ENCODE measurements at regions not wholly inside any gene's neighbourhood (a gene's known extent, or its start where the extent isn't known, plus 50 kb on each side); places are given as distances from the start of the nearest gene placed in this dataset.

- no peak for DNase-seq (ENCODE audit: low spot score)
Observed at GRCh38 chr2:221276601-221277000, 295.5 kb downstream of the EPHA4 start.

DNA sequence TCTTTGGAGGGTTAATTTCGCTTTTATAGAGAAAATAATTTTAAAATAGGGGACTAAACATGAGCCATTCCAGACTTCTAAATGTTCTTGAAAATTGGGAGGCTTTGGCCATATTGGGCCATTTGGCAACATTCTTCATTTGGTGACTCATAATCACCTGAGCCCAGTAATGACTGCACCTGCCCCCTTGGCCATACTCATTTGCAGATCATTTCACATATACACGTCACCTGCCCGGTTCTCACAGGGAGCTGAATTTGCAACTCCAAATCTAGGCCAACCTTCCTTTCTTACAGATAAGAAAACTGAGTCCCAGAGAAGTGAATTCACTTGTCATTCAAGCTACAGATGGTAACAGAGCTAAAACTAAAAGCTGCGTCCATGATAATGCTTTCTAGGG lies 289.7 kb downstream of the EPHA4 start:
- no peak for DNase-seq (ENCODE audit: low spot score)

GRCh38 chr2:221283896-221284545 lies 288.1 kb downstream of the EPHA4 start:
- no peak for DNase-seq (ENCODE audit: low spot score)

DNA sequence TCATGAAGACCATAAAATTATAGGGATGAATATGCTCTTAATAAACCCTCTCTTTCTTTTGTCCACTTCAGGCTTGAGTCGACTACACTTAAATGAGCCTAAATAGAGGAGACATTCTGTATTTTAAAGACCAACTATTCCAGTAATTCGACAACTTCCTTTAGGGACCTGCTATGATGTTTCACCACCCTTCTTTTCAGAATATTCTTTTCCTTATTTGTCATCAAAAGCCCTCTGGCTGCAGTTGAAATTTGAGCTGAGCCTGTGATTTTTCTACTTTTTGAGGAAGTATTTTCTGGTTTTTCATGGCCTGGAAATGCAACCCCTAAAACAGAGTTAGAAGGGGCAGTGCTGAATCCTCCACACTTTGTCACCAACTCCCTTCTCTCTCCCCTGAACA lies 287.0 kb downstream of the EPHA4 start:
- DNase-seq (ENCODE audit: low spot score) = no peak

DNA sequence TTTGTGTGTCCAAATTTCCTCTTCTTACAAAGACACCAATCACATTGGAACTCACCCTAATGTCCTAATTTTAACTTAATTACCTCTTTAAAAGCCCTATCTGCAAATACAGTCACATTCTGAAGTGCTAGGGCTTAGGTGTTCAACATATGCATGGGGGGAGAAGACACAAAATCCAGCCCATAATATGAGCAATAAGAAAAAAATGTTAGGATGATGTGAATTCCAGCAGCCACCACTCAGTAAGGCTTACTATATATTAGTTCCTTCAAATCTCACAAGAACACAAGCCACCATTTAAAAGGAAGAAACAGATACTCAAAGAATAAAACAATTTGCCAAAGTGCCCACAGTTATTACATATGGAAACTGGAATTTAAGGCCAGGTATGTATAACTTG lies 285.7 kb downstream of the EPHA4 start:
- no peak for DNase-seq (ENCODE audit: low spot score)

DNA sequence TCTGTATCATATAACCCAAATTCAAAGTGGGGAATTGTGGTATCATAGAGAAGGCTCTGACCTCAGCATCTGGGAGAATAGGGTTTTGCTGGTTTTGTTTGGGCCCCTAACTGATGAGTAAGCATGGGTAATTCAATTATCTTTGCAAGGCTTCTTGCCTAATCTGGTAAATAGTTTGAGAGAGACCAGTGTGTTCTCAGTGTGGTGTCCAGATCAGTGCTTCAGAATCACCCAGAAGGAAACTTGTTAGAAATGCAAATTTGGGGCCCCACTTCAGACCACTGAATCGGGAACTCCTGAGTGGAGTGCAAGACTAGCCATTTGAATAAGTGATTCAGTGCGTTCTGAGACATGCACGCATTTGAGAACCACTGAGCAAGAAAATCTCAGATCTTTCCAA lies 282.7 kb downstream of the EPHA4 start:
- no peak for DNase-seq (ENCODE audit: low spot score)

GRCh38 chr2:221289846-221290245 lies 282.3 kb downstream of the EPHA4 start:
- no peak for DNase-seq (ENCODE audit: low spot score)

DNA sequence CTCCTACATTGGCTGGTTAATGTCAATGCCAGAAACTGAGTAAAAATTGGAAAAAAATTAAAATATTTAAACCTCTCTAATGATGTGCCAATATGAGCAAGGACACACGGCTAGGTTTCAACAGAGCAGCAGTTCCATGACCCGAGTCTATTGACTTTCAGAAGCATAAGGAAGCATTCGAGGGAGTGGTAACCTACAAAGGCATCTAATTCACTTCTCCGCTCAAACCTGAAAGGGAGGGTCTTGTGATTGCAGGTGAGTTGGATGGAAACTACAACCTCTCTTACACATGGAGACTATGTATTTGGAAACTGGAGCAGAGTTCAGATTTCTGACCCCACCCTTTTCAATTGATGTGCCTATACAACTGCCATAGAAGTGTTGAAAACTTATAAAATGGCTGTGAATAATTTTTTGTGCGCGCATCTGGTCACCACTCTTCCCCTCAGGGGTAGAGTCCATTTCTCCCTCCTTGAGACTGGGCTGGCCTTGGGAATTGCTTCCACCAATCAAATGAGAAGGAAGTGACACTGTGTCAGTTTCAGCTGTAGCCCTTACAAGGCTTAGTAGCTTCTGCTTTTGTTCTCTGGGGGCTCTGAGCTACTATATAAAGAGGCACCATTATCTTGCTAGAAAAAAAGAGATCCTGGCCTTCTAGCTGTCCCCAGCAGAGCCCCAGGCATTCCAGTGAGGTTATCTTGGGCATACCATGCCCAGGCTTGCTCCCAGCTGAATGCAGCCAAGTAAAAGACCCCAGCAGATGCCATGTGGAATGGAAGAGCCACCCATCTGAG lies 278.0 kb downstream of the EPHA4 start:
- DNase-seq (ENCODE audit: low spot score) = no peak

DNA sequence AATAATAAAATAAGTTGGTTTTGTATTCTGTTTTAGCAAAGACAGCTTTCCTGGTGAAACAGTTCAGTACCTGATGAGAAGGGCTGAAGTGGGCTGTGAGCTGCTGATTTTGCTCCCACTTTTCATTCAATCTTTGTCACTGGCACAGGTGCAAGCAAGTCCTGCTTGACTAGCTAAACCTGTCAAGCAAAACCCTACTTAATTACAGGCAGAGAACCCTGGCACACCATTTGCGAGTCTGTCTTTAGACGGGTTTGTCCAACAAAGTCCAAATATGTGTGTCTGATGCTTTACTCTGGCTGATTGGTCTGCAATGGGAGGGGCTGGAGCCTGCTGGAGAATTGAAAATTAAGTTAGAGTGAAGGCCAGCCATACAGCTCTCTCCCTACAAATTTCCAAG lies 267.2 kb downstream of the EPHA4 start:
- DNase-seq (ENCODE audit: low spot score) = no peak

DNA sequence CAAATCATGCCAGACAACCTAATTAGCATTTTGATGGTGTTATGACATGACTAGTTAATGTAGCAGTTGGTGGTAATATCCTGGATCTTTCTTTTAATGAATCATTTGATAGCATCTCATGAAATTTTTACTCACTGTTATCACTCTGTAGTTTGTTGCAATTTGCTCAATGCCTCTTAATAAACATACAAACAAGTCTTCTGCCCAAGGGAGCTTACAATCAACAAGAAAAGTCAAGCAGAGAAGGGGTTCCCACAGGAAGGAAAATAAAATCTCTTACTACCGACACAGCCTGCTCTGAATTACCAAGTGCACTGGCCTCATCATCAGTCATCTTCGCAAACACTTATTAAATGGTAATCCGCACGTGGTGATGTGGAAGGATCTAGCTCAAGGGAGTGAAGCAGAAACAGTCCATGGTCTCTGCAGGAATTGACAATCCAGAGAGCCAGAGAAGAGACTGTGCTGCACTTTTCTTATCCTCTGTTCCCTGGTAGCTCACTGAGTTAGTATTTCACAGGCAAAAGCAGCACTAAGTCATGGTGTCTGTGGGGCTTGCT lies 263.5 kb downstream of the EPHA4 start:
- no peak for DNase-seq (ENCODE audit: low spot score)

- DNase-seq (ENCODE audit: low spot score) = no peak
Observed at GRCh38 chr2:221309892-221310583, 262.1 kb downstream of the EPHA4 start.

DNA sequence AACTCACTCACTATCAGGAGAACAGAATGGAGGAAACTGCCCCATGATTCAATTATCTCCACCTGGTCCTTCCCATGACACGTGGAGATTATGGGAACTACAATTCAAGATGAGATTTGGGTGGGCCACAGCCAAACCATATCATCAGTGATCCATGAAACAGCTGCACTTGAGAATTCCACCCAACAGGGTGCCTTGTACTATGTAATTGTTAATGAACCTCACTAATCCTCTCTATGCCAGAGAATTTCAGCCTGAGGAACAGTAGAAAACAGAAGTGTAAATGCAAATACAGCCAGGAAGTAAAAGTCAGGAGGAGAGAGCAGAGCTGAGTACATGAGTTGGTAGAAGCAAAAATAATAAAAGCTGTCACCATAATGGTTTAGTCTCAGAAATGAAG lies 261.4 kb downstream of the EPHA4 start:
- no peak for DNase-seq (ENCODE audit: low spot score)

GRCh38 chr2:221312634-221313033 lies 259.5 kb downstream of the EPHA4 start:
- DNase-seq (ENCODE audit: low spot score) = no peak

DNA sequence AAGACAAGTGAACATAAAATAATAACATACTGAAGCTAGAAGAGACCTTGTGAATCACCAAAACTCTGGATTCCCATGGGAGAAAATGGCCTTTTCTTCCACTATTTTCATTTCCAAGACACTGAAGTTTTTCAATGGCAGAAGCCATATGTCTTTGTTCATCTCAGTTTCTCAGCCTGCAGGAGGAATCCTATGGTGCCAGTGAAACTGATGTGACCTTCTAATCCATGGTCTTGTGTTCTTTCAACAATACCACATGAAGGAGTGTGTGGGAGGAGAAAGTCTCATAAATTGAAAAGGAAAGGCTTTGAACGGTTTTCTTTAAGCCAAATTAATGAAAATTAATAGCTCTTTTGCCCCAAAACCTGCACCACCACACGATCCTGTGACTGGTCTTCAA lies 257.3 kb downstream of the EPHA4 start:
- no peak for DNase-seq (ENCODE audit: low spot score)

DNA sequence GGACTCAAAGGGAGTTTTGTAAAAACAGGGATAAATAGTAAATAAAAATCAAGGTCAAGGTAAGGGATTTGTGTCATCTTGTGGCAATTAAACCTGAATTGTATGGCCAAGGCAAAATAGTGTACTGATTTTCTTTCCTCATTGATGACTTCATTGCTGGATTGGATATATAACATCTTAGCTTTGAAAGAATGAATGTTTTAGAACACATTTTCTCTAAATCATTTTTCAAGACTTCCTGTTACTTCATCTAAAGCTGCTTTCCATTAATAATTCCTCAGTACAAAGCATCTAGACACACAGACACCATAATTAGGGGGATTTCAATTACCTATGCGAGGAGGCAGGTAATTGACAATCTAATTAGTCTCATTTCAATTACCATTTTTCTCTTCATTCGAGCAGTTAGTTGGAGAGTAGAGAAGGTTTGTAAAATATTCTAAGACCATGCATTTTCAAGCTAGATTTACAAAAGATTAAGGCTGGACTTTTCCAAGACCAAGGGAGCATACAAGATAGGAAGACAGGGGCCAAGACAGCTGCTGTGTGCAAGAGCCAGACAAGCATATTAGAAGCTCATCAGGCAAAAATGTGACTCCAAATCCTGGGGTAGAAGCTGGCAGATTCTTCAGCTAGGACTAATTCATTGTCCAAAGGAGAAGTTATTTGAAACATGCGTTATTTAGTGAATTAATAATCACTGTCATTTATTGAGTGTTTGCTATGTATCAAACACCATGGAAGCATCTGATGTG lies 253.6 kb downstream of the EPHA4 start:
- no peak for DNase-seq (ENCODE audit: low spot score)

DNA sequence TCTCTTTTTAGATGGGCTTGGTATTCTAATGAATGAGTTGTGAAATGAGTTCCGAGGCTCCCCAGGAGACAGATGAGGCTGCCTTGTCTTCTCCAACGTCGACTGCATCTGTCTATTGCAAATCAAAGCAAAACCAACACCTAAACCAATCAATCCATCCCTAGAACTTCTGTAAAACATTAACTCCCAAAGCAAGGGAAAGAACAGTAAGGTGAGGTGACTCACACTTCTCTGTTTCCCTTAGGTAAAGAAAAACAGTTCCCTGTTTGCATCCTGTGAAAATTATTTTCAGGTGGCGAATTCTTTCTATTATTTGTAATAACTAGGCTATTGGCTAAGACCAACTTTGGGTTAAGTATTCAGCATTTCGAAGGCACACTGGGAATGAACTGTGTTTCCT lies 249.4 kb downstream of the EPHA4 start:
- DNase-seq (ENCODE audit: low spot score) = no peak

- DNase-seq (ENCODE audit: low spot score) = no peak
Observed at GRCh38 chr2:221323513-221323912, 248.6 kb downstream of the EPHA4 start.

DNA sequence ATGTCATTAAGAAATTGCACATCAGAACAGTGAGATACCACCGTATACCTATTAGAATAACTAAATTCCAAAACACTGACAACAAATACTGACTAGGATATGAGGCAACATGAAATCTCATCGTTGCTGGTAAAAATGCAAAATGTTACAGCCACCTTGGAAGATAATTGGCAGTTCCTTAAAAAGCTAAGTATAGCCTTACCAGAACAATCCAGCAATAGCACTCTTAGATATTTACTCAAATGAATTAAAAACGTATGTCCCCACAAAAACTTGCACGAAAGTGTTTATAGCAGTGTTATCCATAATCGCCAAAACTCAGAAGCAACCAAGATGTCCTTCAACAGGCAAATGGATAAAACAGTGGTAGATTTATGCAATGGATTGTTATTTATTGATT lies 241.7 kb downstream of the EPHA4 start:
- no peak for DNase-seq (ENCODE audit: low spot score)

DNA sequence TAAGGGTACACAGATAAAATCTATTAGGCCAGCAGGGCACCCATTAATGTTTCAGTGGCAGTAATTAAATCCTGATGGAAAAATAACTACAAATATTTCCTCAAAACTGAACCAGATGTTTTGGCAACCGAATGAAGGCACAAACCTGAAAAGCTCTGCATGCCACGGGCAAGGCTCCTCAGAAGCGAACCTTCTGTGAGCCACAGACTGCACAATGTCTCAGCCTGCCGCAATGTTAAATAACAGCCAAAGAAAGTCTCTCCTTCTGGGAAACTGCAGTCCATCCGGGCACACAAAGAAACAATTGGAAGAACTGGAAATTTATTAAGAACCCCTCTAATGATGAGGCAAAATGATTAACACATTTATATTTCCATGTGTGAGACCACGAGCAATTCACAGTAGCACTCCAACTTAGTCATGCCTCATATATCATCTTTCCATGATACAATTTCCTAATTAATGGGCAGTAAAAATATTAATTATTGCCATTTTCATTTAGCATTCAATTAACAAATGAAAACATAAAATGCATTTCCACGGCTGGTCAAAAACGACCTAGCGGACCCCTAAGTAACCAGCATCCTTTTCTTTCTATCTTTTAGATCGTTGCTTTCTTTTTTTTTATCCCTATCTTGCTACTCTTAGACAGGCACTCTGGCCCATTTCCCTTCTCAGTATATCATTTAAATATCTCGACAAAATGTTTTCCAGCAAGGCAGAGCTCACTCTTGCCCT lies 237.5 kb downstream of the EPHA4 start:
- DNase-seq (ENCODE audit: low spot score) = no peak

DNA sequence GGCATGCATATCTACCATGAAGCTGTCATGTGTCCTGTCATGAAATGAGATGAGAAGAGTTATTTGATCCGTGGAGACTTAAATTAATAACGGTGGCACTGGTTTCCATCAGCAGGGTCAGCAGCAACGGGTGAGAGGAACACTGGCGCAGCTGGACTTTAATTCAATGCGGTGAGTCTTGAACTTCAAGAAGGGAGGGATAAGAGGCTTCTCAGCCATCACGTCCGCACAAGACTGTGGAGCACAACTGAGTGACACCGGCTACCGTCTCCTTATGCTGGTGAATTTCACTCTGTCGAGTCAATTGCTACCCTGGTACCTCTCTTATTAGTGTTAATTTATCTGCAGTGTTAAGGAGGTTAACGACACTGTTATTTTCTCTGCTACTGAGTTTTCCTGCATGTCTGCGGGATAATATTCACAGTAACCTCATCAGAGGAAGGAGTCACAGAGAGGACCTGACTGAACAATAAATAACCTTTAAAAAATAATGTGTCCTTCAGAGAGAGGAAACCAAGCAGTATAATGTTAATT lies 236.8 kb downstream of the EPHA4 start:
- DNase-seq (ENCODE audit: low spot score) = no peak

GRCh38 chr2:221336967-221337366 lies 235.1 kb downstream of the EPHA4 start:
- no peak for DNase-seq (ENCODE audit: low spot score)
